Fibroblast of skin of back (primary cell): ENCODE measurements at regions not wholly inside any gene's neighbourhood (a gene's known extent, or its start where the extent isn't known, plus 50 kb on each side); places are given as distances from the start of the nearest gene placed in this dataset.
"Not testable (repeated sequence)": the region's sequence is repeated elsewhere in the genome, so short reads cannot be mapped to it uniquely, and the experiment has no call there.

ENCODE experiments used
- DNase-seq: peaks from one replicate; pipeline ENCODE4 v3.0.0-alpha.2; 2013

- no peak for DNase-seq
These were observed 301.0 kb upstream of the SOX14 start for GRCh38 chr3:137463131-137463530.

GRCh38 chr3:137464341-137464740 lies 299.8 kb upstream of the SOX14 start:
- no peak for DNase-seq

- no peak for DNase-seq
These were observed 295.7 kb upstream of the SOX14 start for GRCh38 chr3:137468446-137468845.

DNA sequence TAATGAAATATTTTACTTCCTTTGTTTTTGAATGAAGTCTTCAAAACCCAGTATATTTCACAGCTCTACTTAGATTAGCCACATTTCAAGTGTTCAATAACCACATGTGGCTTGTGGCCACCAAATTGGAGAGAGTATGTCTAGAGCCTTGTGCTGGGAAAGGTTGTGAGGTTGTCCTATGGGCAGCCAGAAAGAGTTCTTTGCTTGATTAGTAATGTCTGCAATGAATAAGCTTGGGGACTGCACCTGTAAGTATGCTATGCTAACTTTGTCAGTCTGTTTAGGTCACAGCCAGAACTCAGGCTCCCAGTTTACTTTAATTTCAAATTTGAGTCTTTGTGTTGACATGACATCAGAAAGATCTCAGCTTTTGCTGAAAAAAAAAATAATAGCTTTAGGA lies 294.9 kb upstream of the SOX14 start:
- DNase-seq = no peak

DNA sequence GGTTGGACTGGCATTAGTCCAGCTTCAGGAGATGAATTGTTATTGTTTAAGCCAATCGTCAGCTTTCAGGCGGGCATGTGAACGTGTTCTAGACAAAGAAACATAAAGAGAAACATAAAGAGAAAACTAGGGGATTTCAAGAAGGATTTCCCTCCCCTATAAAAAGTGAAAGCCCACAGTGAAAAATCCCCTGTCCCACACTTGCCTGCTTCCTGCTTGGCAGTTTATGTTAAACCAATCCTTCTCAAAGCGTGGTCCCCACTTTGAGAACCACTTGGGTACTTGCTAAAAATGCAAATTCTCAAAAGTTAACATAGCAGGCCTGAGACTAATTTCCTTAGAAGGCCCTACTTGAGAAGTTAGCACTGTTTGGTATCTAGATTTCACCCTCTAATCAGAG lies 293.0 kb upstream of the SOX14 start:
- no peak for DNase-seq

DNA sequence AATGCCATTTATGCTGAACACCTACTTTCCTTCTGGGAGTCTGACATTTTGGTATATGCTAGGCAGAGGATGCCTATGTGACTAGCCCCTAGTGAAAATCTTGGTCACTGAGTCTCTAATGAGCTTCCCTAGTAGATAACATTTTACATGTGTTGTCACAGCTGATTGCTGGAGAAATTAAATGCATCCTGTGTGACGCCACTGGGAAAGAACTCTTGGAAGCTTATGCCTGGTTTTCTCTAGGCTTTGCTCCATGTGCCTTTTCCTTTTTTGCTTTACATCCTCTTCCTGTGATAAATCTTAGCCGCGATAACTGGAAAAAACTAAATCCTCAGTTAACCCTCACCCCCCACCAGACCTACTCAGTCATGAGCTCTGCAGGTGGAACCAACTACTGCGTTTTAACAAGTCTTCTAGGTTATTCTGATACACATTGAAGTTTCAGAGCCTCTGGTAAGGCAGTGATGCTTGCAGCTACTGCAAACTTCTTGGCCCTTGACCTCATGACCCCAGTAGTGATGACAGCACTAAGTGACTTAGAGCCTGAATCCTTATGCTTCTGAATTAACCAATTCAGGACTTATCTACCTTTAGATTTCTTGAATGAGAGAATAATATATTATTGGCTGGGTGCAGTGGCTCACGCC lies 292.4 kb upstream of the SOX14 start:
- no peak for DNase-seq

- no peak for DNase-seq
These were observed 286.5 kb upstream of the SOX14 start for GRCh38 chr3:137477614-137478013.

DNA sequence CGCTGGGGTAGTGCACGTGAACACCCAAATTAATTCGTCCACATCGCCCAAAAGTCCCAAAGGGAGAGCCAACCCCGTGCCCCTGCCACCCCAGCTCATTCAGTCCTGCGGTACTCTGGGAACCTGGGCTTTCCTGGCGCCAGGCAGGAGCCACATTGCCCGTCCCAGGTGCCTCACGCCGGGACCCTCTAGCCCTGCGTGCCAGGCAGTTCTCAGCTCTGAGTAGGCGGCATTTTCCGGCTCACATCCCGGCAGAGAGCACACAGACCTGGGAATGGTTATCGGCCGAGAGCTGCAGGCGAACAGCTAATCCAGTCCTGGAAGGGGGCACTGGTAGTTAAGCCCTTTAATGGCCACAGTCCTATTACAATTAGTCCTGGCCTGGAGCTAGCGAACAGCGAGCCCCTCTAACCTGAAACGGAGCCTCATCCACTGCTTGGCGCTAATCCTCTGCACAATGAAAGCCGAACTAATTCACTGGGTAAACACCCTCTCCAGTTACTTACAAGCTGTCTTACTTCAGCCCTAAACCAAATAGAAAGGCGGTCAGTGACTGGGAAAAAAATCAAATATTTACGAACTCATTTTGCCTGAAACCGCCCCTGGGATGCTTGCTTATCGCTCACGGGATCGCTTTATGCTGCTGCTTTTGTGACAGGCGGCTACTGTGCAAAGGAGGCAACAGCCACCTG lies 254.6 kb upstream of the SOX14 start:
- DNase-seq = no peak

DNA sequence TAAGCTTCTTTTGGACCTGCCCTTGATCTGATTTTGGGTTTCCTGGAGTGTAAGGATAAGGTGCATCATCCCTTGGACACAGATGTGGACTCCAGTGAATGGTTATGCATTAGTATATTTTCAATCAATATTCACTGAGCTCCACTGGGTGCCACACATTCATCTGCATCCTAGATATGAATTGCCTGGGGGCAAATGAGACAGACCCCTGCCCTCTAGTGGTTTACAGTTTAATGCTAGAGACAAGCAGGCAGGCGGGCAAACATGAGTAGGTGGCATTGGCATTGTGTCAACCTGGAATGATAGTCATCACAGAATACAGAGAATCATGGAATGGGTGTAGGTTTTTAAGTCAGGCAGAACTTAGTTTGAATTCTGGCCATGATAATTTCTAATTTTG lies 252.5 kb upstream of the SOX14 start:
- no peak for DNase-seq

GRCh38 chr3:137514853-137515252 lies 249.3 kb upstream of the SOX14 start:
- DNase-seq = no peak

DNA sequence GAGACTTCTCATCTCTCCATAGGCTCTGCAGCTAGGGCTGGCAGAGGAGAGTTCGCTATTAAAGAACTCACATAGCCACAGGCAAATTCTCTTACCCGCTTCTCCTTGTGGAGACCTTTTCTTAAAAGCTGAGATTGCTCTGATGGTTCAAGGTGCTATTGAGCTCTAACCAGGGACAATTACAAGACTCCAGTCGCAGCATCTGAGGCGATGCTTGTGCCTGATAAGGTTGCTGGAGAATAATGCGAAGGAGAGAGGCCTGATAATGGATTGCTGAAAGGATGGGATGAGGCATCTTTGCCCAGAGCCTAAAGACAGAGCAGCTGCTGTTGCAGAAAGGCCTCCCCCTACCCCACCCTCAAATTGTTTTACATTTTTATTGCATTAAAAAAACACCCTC lies 244.5 kb upstream of the SOX14 start:
- DNase-seq = no peak

DNA sequence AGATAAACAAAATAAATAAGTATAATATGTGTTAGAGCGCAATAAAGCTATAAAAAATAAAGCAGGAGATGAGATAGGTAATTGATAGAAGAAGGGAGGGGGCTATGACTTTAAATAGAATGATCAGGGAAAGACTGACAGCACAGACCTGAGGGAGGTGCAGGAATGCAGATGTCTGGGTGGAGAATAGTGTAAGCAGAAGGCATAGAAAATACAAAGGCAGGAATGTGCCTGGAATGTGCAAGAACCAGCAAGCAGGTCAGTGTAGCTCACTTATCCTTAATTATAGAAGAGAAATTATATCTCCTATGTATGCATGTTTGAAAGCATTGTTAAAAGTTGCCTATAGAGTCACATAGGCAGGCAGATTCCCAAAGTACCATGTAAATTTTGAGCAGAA lies 239.4 kb upstream of the SOX14 start:
- no peak for DNase-seq

DNA sequence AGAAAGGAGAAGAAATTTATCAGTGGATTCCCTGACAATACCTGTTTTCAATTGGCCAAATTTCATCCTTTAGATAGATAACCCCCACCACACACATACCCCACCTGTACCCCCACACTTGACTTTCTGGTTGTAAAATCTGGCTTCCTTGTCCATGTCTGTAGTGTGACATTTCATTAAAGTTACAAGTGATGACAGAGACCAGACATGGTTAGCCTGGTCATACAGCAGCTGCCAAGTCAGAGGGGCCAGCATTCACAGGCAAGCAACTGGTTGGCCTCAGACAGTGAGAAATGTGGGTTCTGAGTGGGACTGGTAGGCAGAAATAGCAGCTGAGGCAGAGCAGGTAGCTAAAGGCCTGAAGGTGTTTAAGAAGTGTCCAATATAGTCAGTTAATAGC lies 238.6 kb upstream of the SOX14 start:
- DNase-seq = no peak

DNA sequence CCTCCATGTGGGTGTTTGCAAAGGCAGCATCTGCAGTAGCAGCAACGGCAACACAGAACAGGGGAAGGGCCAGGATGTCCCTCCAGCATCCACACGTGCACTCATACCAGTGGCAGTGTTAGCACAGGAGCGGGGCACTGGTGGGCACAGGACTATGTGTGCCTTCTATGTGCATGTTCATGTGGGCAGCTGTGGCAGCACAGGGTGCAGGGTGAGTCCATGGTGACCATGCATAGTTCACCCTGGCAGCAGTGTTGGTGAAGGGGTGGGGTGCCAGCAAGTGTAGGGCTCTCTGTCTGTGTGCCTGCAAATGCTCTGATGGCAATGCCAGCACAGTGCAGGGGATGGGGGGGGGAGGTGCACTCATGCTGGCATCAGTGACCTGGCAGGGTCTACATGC lies 222.1 kb upstream of the SOX14 start:
- DNase-seq = no peak

- DNase-seq = no peak
These were observed 209.9 kb upstream of the SOX14 start for GRCh38 chr3:137554242-137554641.

DNA sequence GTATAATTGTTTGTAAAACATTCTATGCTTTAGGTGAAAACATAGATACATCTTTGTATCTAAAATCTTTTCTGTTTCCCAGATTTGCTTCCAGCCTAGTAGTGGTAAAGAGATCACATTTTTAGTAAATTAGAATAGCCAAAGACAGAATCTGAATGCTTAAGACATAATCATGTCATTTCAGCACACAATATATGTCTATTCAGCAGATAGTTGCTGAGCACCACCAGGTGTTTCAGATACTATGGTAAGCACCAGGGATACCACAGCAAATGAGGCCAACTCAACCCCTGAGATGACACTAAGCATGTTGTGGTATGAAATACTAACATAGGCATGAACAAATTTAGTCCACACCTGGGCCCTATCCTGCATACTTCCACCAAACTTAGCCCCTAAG lies 195.2 kb upstream of the SOX14 start:
- no peak for DNase-seq

DNA sequence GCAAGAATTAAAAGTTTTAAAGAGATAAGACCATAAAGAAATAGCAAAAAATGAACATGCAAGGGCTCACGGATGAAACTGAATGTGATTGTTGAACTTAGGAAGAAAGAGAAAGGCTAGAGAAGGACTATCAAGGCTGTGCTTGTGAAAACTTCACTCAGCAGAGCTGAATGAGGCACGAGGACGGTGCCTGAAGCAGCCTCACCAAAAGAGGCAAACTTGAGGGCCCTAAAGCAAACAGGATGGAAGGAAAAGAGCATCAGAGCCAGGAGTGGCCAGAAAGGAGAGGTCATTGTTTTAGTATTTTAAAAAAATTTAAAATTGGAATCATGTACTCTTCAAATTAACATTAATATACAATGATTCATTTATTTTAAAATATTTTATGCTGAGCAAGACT lies 191.2 kb upstream of the SOX14 start:
- no peak for DNase-seq

DNA sequence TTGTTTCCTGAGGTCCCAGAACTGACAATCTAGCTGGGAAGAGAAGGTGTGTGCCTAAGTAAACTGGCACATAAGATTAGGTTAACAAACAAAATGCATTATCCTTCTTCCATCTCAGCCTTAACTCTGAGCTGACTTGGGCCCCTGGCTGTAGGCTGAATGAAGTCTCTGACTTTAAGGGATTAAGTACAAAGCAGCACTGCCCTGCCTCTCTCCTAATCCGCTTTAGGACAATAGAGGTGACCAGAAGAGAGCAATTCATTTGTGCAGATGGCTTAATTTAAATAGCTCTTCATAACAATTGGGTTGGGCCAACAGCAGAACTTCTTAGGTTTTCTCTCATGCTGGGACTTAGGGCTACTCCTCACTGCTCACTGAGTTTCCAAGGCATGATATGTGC lies 181.6 kb upstream of the SOX14 start:
- DNase-seq = no peak

DNA sequence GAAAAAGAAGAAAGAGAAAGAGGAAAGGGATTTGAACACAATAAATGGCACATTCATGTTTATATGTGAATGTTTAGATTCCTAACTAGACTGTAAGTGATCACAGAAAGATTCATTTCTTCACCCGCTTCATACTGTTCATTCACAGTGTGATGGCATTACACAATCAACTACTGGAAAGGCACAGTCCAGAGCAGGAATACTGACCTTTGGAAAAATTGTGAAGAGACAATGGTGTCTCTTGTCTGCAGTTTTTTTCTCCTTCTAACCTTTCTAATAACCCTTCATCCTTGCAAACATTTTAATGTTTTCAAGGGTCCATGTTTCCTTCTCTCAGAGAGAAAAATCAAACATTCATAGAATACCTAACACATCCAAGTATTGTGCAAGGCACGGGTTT lies 180.9 kb upstream of the SOX14 start:
- no peak for DNase-seq

DNA sequence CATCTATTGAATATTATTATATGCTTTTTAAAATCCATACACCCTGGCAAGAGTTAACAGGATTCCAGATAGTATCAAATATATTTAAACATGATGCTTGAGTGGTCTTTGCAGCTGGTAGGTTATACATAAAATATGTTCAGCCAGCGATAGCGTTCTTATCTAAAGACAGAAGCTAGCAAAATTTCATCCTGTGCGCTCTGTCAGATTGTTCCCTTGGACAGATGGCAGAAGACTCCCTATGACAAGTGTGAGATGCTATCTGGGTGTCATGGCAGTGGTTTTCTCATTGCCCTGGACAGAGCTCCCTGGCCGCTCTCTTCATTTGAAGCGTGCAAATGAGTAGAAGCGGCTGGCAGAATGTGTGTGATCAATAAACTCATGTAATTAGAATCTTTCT lies 175.2 kb upstream of the SOX14 start:
- no peak for DNase-seq

- DNase-seq = not testable (repeated sequence)
These were observed 168.7 kb upstream of the SOX14 start for GRCh38 chr3:137595415-137595814.

DNA sequence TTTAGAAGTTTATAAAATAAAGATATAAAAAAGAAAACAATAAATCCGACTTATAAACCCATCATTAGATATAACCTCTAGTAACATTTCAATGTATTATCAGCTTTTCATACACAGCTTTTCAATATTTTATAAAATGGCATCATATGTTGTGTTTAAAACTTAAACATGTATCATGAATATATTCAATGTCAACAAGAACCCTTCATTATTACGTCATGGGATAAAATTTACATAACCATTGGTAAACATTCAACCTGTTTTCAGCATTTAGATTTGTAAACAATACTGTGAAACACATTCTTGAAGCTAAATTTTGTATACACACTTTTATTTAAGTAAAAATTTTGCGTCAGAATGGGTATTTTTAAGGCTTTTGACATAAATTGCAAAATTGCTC lies 153.4 kb upstream of the SOX14 start:
- DNase-seq = no peak

DNA sequence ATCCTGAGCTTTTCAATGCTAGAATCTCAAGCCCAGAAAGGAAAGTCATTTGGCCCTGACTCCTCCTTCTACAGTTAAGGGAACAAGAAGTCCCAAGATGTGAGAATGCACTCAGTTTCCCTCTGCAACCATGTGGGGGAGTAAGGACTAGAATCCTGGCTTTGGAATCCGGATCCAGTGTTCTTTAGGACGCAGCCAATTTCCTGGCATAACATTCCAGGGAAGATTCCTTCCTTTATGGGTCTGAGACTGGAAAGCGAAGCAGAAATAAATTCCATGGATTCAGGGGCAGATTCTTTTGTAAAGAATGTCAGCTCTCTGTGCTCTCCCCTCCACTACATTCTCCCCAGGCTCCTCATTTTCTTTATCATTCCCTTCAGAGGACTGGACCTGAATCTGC lies 151.8 kb upstream of the SOX14 start:
- DNase-seq = no peak

GRCh38 chr3:137615659-137616418 lies 148.3 kb upstream of the SOX14 start:
- no peak for DNase-seq
